HG03175 (cell line): ENCODE measurements at regions not wholly inside any gene's neighbourhood (a gene's known extent, or its start where the extent isn't known, plus 50 kb on each side); places are given as distances from the start of the nearest gene placed in this dataset.

Experiments used
- ATAC-seq: cut with Tn5 transposase; IDR thresholded peaks from one replicate; pipeline ENCODE4 v1.9.1; 2021; ENCODE audit warnings: mild to moderate bottlenecking, moderate library complexity; ENCODE audit not compliant: unreplicated experiment

DNA sequence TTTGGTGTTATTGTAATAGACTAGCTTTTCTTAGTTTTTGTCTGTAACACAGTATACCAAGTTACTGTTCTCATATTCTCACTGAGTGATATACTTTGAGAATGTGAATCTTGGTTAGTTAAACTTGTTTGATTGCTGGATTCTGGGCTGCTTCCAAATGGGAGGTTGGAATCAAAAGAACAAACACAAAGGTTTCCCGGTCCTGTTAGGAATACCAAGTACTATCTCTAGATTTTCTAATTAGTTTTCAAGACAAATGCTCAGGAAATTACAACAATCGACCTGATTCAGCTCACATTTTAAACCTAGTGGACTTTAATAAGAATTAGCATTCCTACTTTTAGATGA is 244.3 kb downstream of the CSNK1G3 start:
- no peak for ATAC-seq

DNA sequence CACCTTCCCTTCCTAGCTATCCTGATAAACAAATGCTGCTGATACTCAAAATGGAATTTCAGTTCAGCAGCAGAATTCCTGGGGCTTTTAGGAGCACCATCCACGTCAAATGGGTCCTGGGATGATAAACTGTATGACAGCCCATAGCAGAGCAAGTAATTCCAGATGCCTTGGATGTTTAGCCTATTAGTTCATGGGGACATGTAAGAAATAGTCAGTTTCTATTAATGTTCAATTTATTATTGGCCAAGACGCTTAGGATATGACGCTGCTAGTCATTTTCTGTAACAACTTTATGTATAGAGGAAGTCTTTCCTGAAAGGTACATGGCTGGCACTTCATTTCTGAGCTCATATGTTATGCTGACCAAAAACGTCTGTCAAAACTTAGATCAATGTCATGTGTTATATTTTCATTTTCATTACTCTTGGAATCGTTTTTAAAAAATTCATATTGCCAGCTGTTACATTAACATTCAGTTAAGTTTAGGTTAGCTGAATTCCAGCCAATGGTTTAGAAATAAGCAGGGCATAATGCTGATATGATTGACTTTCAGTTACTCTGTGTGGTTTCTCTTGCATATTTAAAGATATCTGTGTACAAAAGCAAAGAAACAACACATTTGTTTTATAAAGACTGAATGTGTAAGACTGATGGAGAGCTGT is 243.8 kb downstream of the CSNK1G3 start:
- ATAC-seq, result no peak

DNA sequence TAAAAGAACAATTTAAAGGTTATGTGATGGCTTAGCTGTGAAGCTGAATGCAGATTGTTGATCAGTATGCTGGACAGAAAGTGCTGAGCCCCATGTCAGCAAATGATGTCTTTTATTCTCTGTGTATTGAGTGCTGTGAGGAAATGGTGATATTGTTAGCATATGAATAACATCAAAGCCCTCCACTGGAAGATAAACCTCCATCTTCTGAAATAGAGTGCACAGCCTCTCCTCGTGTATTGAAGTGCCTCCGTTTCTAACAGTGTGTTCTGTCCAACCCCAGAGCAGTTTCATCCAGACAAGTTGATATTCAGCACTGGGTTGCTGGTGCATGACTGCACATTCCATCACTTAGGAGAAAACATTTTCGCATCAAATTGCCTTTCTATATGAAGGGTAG is 242.9 kb downstream of the CSNK1G3 start:
- no peak for ATAC-seq

DNA sequence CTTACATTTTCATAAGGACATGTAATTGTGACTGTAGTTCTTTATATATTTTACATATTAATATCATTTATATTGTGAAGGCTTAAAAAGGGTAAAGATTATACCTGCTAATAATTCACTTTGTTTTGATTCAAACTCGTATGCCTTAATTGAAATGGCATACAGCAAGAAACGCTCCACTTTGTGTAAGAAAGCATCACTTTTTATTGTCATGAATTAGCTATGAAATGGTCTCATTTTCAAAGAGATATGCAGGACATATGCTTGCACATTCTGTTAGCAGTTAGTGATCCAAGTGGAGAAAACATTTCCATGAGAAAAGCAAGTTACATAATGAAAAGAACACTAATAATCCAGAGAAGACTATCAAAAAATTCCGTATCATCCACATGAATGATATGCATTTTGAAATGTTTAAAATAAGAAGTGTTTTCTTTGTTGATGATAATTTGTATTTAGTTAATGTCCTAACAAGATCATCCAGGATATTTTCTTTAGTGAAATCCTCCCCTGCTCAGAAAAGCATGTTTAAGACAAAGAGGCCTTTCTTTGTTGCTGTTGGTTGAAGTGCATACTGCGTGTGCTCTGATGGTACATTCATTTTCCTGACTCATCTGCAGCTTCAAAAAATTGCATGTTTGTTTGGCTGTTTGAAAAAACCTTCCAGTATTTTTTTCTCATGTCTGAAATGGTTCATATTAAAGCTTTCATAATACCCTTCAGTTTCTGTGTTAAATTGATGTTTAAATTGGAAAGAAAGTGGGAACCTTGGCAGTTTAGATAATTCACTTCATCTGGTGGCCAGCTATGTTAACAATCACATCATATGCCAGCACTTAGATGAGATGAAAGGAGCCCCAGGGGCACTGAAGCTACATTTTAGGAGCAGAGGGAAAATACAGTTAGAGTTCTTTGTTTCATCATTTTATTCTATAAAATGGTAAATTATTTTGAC is 242.2 kb downstream of the CSNK1G3 start:
- ATAC-seq, result no peak

DNA sequence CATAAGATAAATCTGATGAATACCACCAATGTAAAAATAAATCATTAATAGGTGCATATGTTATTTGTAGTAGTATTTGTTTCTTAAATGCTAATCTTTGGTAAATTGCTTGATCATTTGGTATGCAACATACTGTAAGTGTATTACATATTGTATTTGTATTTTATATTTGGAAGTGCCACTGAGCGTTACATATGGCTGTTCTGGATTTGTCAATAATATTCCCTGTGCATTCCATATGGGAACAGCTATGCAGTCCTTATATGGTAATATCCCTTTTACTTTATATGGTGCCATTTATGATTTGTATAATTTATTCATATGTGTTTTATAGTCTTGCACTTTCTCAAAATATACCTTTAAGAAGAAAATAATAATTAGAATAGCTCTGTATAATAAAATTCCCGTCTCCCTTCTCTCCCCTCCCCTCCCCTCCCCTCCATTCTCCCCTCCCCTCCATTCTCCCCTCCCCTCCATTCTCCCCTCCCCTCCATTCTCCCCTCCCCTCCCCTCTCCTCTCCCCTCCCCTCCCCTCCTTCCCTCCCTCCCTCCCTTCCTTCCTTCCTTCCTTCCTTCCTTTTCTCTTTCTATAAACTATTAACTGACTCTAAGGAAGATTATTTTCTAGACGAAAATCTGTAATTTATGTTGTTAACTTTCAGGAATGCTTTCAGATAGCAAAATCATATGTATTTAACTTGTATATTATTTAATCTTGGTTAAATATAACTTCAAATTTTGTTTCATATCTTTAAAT is 241.4 kb downstream of the CSNK1G3 start:
- no peak for ATAC-seq

DNA sequence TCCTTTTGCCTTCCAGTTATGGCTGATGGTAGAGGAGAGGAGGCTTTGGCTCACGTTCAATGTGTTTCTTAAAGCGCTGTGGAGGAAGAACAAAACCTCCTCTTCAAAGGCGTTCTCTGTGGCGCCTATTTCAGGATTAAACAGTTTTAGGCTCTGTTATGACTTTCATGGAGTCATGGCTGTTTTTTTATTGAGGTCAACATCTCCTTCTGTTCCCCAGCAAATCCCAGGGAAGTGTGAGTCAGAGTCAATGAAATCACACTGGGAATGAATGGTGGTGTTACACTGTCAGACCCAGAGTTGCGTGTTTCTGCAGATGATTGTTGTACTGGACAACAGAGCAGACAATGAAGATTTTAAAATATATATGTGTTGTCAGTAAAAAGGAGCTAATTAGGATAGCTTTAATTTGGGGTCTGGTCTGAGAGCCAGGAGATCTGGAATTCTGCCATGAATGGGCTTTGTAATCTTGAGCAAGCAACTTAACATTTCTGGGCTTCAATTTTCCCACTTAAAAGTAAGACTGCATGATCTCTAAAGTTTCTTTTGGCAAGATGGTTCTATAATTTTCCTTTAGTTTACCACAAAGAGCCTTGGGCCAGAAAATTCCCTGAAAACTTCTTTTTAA is 240.7 kb downstream of the CSNK1G3 start:
- no peak for ATAC-seq

DNA sequence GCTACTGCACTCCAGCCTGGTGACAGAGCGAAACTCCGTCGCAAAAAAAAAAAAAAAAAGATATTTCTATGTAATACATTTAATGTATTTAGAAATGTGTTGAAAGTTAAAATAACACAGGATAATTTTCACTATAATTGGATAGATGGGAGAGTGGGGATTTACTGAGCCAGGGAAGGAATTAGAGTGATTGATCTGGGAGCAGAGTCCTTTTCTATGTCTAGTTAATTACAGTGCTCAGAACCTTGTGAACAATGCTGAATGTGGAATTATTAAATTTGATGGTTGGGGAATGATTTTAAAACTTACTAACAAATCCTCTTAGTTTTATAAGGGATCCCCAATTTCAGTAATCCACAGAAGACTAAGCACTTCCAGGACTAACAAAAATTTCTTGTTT is 239.7 kb downstream of the CSNK1G3 start:
- no peak for ATAC-seq

DNA sequence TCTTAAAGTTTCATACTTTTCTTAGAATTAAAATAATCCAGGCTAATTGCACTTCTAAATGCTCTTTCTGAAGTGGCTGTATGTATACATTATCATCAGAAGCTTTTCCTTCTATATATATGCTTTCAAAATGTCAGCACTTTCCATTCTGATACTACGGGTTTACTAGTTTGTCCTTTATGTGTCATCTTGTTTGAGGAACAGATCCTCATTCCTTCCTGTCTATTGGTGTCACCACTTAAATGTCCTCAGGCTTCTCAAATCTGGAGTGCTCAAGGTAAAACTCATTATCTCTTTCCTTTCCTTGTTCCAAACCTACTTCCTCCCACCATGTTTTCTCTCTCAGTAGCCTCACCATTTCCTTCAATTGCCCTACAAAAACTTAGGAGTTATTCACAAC is 236.3 kb downstream of the CSNK1G3 start:
- ATAC-seq, result no peak

DNA sequence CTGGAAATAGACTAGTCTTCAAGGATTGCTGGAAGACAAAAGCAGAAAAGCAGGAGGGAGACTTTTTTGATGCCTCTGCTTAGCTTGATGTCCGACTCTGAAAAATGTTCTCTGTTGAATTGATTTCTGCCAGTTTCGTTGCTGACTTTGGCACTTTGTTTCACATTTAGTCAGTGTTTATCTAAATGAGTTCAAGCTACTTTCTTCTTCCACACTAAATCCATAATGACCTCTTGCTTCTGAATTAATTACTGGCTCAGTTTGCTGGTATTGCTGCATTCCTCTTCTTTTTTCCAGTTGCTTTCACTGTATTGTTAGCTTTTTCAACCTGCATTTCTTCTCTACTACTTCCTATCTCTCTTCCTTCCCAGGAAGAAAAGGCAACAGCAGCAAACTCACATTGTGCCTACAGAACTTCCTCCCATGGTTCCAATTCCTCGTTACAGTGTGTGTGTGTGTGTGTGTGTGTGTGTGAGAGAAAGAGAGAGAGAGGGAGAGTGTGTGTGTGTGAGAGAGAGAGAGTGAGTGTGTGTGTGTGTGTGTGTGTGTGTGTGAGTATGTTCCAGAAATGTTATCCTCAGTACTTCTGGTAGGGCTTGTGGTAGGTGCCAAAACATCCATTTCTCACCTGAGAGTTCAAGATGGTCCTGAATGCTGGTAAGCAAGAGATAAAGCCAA is 234.8 kb downstream of the CSNK1G3 start:
- no peak for ATAC-seq

DNA sequence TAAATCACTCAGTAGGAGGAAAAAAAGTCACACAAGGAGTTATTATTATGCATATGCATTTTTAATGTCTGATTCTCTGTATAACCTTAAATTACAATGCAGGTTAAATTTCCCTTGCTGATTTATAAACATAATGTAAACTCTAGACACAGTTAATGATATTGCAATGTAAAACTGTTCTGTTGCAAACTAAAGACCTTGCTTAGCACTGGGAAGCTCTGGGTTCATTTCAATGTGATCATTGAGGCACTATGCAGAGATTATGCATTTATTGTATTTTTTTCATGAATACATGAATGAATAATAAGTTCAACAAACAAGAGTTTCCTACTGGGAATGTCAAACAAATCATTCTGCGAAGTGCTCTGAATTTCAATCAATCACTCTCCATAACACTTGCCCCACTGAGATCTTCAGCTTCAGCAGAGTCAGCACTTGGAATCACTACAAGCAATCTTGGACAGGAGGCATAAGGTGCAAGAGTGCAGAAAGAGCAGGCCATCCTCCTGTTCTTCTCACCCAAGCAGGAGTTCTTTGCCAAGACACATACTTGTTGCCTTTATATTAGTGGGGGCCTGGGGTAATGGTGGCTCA is 232.1 kb downstream of the CSNK1G3 start:
- ATAC-seq, result no peak

DNA sequence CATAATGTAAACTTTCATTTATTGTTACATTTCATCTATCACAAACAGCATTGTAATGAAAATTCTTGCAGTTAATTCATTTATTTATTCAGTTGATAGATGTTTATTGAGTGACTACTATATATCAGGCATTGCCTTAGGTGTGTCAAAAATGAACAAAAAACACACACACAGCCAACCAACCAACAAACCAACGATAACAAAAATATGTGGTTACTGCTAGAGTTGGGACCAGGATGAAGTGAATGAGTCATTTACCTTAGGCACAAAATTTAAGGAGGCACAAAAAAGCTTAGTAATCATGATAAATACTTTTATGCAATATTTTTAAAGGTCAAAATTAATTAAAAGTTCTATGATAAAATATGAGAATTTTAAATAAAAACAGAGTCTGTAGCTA is 223.4 kb downstream of the CSNK1G3 start:
- ATAC-seq, result no peak

DNA sequence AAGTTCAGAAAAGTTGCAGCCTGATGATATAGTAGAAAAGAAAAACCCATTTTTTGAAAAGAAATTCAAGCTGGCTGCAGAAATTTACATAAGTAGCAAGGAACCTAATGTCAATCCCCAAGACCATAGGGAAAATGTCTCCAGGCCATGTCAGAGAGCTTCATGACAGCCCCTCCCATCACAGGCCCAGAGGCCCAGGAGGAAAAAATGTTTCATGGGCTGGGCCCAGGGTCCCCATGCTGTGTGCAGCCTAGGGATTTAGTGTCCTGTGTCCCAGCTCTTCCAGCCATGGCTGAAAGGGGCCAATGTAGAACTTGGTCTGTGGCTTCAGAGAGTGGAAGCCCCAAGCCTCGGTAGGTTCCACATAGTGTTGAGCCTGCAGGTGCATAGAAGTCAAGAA is 220.3 kb downstream of the CSNK1G3 start:
- ATAC-seq, result no peak

DNA sequence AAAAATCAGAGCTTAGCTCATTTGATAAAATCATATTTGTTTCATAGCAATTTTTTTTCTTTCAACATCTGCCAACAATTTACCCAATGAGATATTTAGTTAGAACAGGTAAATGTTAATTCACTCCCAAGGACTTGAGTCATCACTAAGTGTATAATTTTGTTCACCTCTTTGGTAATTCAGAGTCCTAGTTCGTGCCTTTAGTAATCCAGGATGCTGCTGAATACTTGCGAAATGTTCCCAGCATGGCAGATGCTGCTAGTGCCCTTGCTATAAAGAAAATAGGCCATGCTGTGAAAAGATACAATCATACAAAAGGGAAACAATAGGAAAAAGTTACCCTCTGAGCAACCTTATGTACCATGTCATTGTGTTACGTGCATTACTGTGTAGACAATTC is 210.5 kb downstream of the CSNK1G3 start:
- no peak for ATAC-seq

DNA sequence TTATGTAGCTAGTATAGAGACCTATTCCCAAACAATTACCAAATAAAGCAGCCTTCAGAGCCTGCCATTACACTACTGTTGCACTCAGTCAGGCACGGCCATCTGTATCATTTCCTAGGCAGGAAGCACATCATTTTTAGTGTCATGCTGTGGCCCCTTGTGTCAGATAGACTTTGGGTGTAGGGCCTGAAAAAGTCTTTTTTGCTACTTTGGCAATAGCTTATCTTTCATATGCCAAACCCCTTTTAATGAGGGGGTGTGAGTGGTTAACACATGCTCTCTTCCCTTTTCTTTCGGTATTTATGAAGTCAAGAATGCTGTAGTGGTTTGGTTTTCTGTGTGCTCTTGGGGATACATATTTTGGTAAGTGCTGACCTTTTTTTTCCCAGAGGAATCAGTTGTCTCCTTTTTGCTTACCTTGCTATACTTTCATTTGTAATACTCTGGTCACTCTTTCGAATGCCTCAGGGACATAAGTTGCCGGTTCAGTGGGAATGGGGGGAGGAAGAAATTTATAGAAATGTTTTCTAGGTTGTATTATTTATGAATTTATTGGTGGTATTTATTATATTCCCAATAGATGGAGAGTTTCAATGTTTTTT is 209.8 kb downstream of the CSNK1G3 start:
- no peak for ATAC-seq

DNA sequence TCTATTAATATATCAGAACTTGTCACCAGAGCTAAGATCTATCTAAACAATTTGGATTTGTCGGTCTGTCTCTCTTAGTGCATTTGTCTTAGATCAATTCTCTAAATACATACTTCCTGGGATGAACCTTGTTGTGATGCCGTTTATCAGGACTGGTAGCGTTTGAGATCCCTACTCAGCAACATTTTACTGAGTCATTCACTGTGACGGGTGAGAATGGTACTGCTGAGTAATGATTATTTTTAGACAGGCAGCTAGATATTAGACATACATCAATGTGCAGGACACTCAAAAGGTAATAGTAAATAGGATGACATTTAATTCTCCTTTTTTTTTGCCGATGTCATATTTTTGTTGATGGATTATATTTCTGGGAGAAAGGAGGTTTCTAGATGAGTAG is 209.0 kb downstream of the CSNK1G3 start:
- no peak for ATAC-seq

DNA sequence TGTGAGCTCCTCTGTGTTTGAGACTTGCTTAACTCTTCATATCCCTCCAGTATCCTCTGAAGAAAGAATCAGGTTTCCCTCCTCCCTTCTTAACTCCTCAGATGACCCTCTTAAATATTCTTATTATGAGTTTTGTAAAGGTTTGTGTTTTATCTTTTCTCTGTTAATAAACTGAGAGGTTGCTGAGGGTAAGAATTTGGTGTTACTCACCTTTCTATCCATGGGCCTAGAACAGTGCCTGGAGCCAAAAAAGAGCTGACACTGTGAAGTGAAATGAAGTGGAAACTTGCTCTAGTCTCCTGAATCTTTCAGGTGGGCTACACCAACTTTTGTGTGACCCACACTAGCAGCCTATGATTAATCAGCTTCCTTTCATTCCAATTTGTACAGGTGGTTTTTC is 208.4 kb downstream of the CSNK1G3 start:
- no peak for ATAC-seq

DNA sequence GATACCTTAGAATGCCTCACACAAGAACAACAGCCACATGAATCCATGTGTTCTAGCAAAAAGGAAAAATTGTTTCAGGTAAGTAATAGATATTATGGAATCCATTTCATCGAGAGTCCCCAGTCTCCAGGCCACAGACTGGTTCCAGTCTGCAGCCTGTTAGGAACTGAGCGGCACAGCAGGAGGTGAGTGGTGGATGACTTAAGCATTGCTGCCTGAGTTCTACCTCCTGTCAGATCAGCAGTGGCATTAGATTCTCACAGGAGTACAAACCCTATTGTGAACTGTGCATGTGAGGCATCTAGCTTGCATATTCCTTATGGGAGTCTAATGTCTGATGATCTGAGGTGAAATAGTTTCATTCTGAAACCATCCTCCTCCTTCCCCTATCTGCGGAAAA is 207.0 kb downstream of the CSNK1G3 start:
- no peak for ATAC-seq

DNA sequence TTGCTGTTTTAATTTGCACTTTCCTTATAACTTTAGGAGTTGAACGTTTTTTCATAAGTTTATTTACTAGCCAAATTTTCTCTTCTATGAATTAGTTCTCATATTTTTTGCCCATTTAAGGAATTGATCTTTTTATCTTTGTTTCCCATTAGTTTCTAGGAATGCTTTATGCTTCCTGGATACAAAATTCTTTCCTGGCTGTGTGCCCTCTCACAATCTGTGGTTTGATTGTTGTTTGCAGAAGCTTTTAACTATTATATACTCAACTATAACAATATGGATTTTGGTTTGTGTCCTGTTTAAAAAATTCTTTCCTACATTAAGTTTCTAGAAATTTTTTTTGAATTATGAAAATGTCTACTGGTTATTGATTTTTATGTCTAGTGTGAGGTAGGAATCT is 206.3 kb downstream of the CSNK1G3 start:
- no peak for ATAC-seq

DNA sequence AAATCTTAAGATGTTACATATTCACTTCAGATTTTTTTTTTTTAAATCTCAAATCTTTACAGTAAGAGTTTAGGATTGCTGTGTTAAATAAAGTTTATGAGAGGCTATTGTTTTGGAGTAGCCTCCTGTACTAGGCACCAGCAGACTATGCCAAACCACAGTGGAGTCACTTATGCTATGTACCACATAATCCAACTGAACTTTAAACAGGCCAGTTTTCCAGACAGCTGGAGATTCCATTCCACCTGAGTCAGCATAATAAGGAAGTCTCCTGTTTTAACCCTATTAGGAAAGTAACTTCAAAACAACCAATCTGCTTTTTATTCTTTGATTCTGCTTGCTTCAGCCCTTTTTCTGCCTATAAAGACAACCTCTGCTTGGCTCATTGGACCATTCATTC is 205.2 kb downstream of the CSNK1G3 start:
- no peak for ATAC-seq

DNA sequence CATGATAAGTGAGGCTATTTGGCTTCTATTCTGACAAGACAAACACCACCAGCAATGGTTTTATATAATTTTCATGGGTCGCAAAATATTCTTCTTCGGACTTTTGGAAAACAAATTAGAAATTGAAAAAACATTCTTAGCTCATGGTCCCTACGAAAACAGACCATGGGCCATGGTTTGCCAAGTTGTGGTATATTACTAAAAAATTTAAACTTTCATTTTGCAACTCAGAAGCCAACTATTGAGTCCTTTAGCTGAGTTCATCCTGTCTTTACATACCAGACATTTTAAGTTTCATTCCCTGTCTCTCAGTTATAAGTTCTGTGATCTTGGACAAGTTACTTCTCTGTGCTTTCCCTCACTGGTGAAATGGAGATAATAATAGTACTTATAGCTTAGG is 198.1 kb downstream of the CSNK1G3 start:
- ATAC-seq, result no peak
